G401.6 (cell line): ENCODE measurements at regions not wholly inside any gene's neighbourhood (a gene's known extent, or its start where the extent isn't known, plus 50 kb on each side); places are given as distances from the start of the nearest gene placed in this dataset.

Experiments
- FAIRE-seq: peaks from 2 replicates; lab custom pipeline; 2012; peaks lifted over from hg19 to GRCh38; lab: Jason Lieb, UNC

- no peak for FAIRE-seq
Observed at GRCh38 chr10:60728056-60728455, 50.2 kb upstream of the CDK1 start.

GRCh38 chr10:60726257-60726656 is 52.0 kb upstream of the CDK1 start:
- no peak for FAIRE-seq

GRCh38 chr10:60722623-60723022 is 55.7 kb upstream of the CDK1 start:
- FAIRE-seq = no peak

GRCh38 chr10:60719721-60720120 is 58.6 kb upstream of the CDK1 start:
- no peak for FAIRE-seq

GRCh38 chr10:60718886-60719285 is 59.4 kb upstream of the CDK1 start:
- FAIRE-seq = no peak

GRCh38 chr10:60717852-60718251 is 60.4 kb upstream of the CDK1 start:
- no peak for FAIRE-seq

- FAIRE-seq = no peak
Observed at GRCh38 chr10:60714233-60714632, 64.0 kb upstream of the CDK1 start.

GRCh38 chr10:60711496-60711895 is 66.8 kb upstream of the CDK1 start:
- FAIRE-seq = no peak

GRCh38 chr10:60710041-60710440 is 68.2 kb upstream of the CDK1 start:
- FAIRE-seq = no peak

- FAIRE-seq = no peak
Observed at GRCh38 chr10:60708666-60709065, 69.6 kb upstream of the CDK1 start.

GRCh38 chr10:60707841-60708240 is 70.4 kb upstream of the CDK1 start:
- FAIRE-seq = no peak

GRCh38 chr10:60706146-60706545 is 72.1 kb upstream of the CDK1 start:
- FAIRE-seq = no peak

- FAIRE-seq = no peak
Observed at GRCh38 chr10:60705376-60705775, 72.9 kb upstream of the CDK1 start.

GRCh38 chr10:60704471-60704870 is 73.8 kb upstream of the CDK1 start:
- FAIRE-seq = no peak

- FAIRE-seq = no peak
Observed at GRCh38 chr10:60703266-60704041, 74.8 kb upstream of the CDK1 start.

- FAIRE-seq = no peak
Observed at GRCh38 chr10:60687679-60688078, 90.6 kb upstream of the CDK1 start.

- FAIRE-seq = no peak
Observed at GRCh38 chr10:60684091-60684490, 94.2 kb upstream of the CDK1 start.

- no peak for FAIRE-seq
Observed at GRCh38 chr10:60681103-60681502, 97.2 kb upstream of the CDK1 start.

GRCh38 chr10:60679388-60679990 is 98.8 kb upstream of the CDK1 start:
- no peak for FAIRE-seq

- no peak for FAIRE-seq
Observed at GRCh38 chr10:60678978-60679377, 99.3 kb upstream of the CDK1 start.

- no peak for FAIRE-seq
Observed at GRCh38 chr10:60677531-60678129, 100.6 kb upstream of the CDK1 start.

GRCh38 chr10:60675236-60675635 is 103.0 kb upstream of the CDK1 start:
- no peak for FAIRE-seq

GRCh38 chr10:60669501-60669900 is 108.8 kb upstream of the CDK1 start:
- FAIRE-seq = no peak

- no peak for FAIRE-seq
Observed at GRCh38 chr10:60666221-60666620, 112.1 kb upstream of the CDK1 start.
